ENCODE measurements at regions not wholly inside any gene's neighbourhood (a gene's known extent, or its start where the extent isn't known, plus 50 kb on each side); places are given as distances from the start of the nearest gene placed in this dataset.

GRCh38 chr4:159542296-159542695, 439.4 kb downstream of the RAPGEF2 start:
- Histone ChIP-seq H3K27ac (ENCODE audit: low read depth, low read length) (no peak overlapping the region), H3K4me3 (replicated peaks in 1 of 2; ENCODE audit: low read depth in 1 of 2, low read length in 2 of 2) (no peak overlapping the region), H3K4me1 (ENCODE audit: control insufficient read depth in 1 of 2, insufficient read depth in 2 of 2, low read length in 2 of 2) (no peaks in the 10 kb centered on the region), H3K9me3 (ENCODE audit: control insufficient read depth in 1 of 2, insufficient read depth in 1 of 2, low read depth in 1 of 2, low read length in 2 of 2) (no peaks in the 10 kb centered on the region), H3K36me3 (ENCODE audit: control insufficient read depth in 1 of 2, insufficient read depth in 2 of 2, low read length in 2 of 2) (no peaks in the 10 kb centered on the region), H3K9me2 (ENCODE audit: insufficient read depth) (no peaks in the 10 kb centered on the region), H3K9ac (ENCODE audit: low read length) (no peak overlapping the region), H2AFZ (ENCODE audit: low read depth, low read length, poor library complexity, severe bottlenecking) (no peak overlapping the region), H3K79me2 (ENCODE audit: insufficient read depth, low read length) (no peaks in the 10 kb centered on the region), H3K27me3 (ENCODE audit: insufficient read depth, low read length) (no peaks in the 10 kb centered on the region), H4K20me1 (ENCODE audit: insufficient read depth) (no peaks in the 10 kb centered on the region), H3K4me2 (ENCODE audit: low read length) (no peak overlapping the region)
- no TSS peak for BruUV-seq (replicated peaks)
- RAD21 ChIA-PET (ENCODE audit: low non-redundant PET in 1 of 2, low total read pairs in 2 of 2, uncharacterized antibody in 2 of 2, unreplicated experiment in 2 of 2): no interaction called here
- POLR2A ChIA-PET: no interaction called here
- CTCF ChIA-PET: no interaction called here
- intact Hi-C loops (cut with micrococcal nuclease): no loop called here
- DNase-seq (ENCODE audit: low read depth, low spot score): no peak
- no peak for TF ChIP-seq ZFX (IDR thresholded peaks at IDR 0.05)
- TF ChIP-seq CEBPB (IDR thresholded peaks at IDR 0.05; ENCODE audit: low read depth): no peak
- TF ChIP-seq ZBTB33 (IDR thresholded peaks at IDR 0.05; ENCODE audit: extremely low read depth, insufficient replicate concordance, low read length): no peak
- TF ChIP-seq ELF1 (IDR thresholded peaks at IDR 0.05; ENCODE audit: borderline replicate concordance, low read depth): no peak
- TF ChIP-seq ATF3 (IDR thresholded peaks at IDR 0.05): no peak
- TF ChIP-seq POLR2A (IDR thresholded peaks at IDR 0.05; ENCODE audit: borderline replicate concordance, extremely low read depth, insufficient read depth, insufficient read length): no peak
- TF ChIP-seq TCF7L2 (IDR thresholded peaks at IDR 0.05; ENCODE audit: borderline replicate concordance, extremely low read depth, insufficient read depth, insufficient read length): no peak
- no peak for TF ChIP-seq ZNF274 (IDR thresholded peaks at IDR 0.05; ENCODE audit: low read depth, low read length)
- no peak for TF ChIP-seq EGR1 (IDR thresholded peaks at IDR 0.05; ENCODE audit: low read depth)
- TF ChIP-seq RAD21 (IDR thresholded peaks at IDR 0.05; ENCODE audit: low read depth): no peak
- TF ChIP-seq YY1 (IDR thresholded peaks at IDR 0.05; ENCODE audit: extremely low read depth, insufficient replicate concordance, low read depth, low read length): no peak
- TF ChIP-seq SP1 (IDR thresholded peaks at IDR 0.05; ENCODE audit: low read depth): no peak
- no peak for TF ChIP-seq SRF (IDR thresholded peaks at IDR 0.05; ENCODE audit: low read depth)
- no peak for TF ChIP-seq EZH2 (IDR thresholded peaks at IDR 0.05)
- no peak for TF ChIP-seq CBX3 (IDR thresholded peaks at IDR 0.05; ENCODE audit: low read depth)
- TF ChIP-seq MAX (IDR thresholded peaks at IDR 0.05): no peak
- ATAC-seq: no peak

Measured in HCT116 (cell line).